ENCODE measurements at regions not wholly inside any gene's neighbourhood (a gene's known extent, or its start where the extent isn't known, plus 50 kb on each side); places are given as distances from the start of the nearest gene placed in this dataset.
"Not testable (repeated sequence)": the region's sequence is repeated elsewhere in the genome, so short reads cannot be mapped to it uniquely, and the experiment has no call there.

DNA sequence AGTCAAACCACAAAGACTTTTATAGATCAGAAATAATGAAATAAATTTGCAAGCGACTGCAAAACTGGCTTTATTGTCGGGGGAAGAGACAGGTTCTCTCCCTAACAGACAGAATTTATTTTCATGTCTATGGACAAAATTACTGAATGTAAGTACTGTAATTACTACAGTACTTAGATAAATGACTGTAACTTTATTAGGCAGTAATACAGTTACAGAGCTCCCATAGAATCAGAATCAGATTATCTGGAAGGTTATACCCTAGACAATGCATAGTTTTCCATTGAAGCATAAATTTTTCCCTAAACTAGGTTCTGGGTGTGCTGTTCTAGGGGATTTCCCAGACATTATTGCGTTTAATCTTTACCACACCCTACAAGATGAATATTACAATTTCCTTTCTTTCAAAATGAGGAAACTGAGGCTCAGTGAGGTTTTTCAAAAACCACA lies 114.2 kb downstream of the C12orf75 start:
- peak overlapping the region; percentile 80 for H3K27ac ChIP-seq (ENCODE audit: low read depth, low read length)
- WGBS (ENCODE audit: extremely low coverage, insufficient coverage, insufficient read length): no CpG with 5 or more reads among the region's 3 CpGs

DNA sequence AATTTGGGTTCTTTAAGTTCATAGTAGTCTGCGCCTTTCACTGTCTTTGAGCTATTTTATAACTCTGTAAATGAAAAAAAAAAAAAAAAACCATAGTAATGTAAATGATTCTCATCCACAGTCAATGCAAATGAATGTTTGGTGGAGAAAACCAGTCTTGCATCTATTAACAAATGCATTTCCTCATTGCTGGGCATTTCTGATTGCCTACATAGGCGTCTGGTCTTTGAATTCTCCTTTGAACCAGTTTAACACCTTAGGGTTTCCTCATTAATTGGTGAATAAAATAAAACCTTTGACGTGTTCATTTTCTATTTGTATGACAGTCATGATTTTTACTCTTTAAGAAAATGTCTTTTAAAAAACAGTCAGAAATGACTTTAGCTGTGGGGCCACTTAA lies 114.8 kb downstream of the C12orf75 start:
- no peak overlapping the region for H2AK5ac ChIP-seq (ENCODE audit: low read length)
- H3K79me2 ChIP-seq (ENCODE audit: control insufficient read depth, insufficient read depth, low read length, poor library complexity): peaks cover 2% of the 10 kb centered on the region
- H3K14ac ChIP-seq (ENCODE audit: low read length): no peak overlapping the region
- no peak overlapping the region for H2AFZ ChIP-seq (ENCODE audit: insufficient read depth, low read length, poor library complexity)
- no CpG with 5 or more reads among the region's 3 CpGs for WGBS (ENCODE audit: extremely low coverage, insufficient coverage, insufficient read length)
- no peaks in the 10 kb centered on the region for H3K27me3 ChIP-seq (ENCODE audit: insufficient read depth, low read length)
- H2BK12ac ChIP-seq (ENCODE audit: low read length): no peak overlapping the region
- no peak overlapping the region for H2BK120ac ChIP-seq (ENCODE audit: insufficient read depth, low read length, poor library complexity)
- H2BK5ac ChIP-seq (ENCODE audit: low read depth, low read length, poor library complexity): no peak overlapping the region
- no peak overlapping the region for H3K23ac ChIP-seq (ENCODE audit: low read length)
- peaks cover 11% of the 10 kb centered on the region in 2 experiments for H3K4me1 ChIP-seq (ENCODE audit: control insufficient read depth in 1 of 2, insufficient read depth in 2 of 2, low read length in 2 of 2)
- no peak overlapping the region for H4K12ac ChIP-seq (ENCODE audit: low read depth, low read length)
- H3K18ac ChIP-seq (ENCODE audit: low read length): no peak overlapping the region
- H3K4ac ChIP-seq (ENCODE audit: low read depth, low read length): no peak overlapping the region
- H3K9me3 ChIP-seq (ENCODE audit: insufficient read depth, low read depth, low read length): no peaks in the 10 kb centered on the region
- H3K36me3 ChIP-seq (ENCODE audit: control insufficient read depth in 1 of 2, insufficient read depth in 2 of 2, low read length in 2 of 2): no peaks in the 10 kb centered on the region
- peak overlapping the region; percentile 80 for H3K27ac ChIP-seq (ENCODE audit: low read depth, low read length)
- no peak overlapping the region for H3K4me3 ChIP-seq (ENCODE audit: low read depth, low read length)
- H3K4me2 ChIP-seq (ENCODE audit: low read length): peak overlapping the region; percentile 42
- H3K9ac ChIP-seq (ENCODE audit: low read length): no peak overlapping the region
- H4K91ac ChIP-seq (ENCODE audit: low read depth, low read length): no peak overlapping the region
- H4K8ac ChIP-seq (ENCODE audit: low read depth, low read length): no peak overlapping the region
- DNase-seq: no peak
- peaks cover 14% of the 10 kb centered on the region for H3K79me1 ChIP-seq (ENCODE audit: low read length)

More for the DNA sequence above, 114.2 kb downstream of the C12orf75 start:
- Histone ChIP-seq H2BK5ac (ENCODE audit: low read depth, low read length, poor library complexity) (no peak overlapping the region), H3K79me2 (ENCODE audit: control insufficient read depth, insufficient read depth, low read length, poor library complexity) (peaks cover 2% of the 10 kb centered on the region), H3K9ac (ENCODE audit: low read length) (no peak overlapping the region), H2BK120ac (ENCODE audit: insufficient read depth, low read length, poor library complexity) (no peak overlapping the region), H3K36me3 (ENCODE audit: control insufficient read depth in 1 of 2, insufficient read depth in 2 of 2, low read length in 2 of 2) (no peaks in the 10 kb centered on the region), H3K23ac (ENCODE audit: low read length) (no peak overlapping the region), H3K79me1 (ENCODE audit: low read length) (peaks cover 14% of the 10 kb centered on the region), H4K8ac (ENCODE audit: low read depth, low read length) (no peak overlapping the region), H3K4me2 (ENCODE audit: low read length) (no peak overlapping the region), H2AK5ac (ENCODE audit: low read length) (no peak overlapping the region), H3K4ac (ENCODE audit: low read depth, low read length) (no peak overlapping the region), H3K27me3 (ENCODE audit: insufficient read depth, low read length) (no peaks in the 10 kb centered on the region), H3K4me3 (ENCODE audit: low read depth, low read length) (no peak overlapping the region), H3K9me3 (ENCODE audit: insufficient read depth, low read depth, low read length) (no peaks in the 10 kb centered on the region), H4K12ac (ENCODE audit: low read depth, low read length) (no peak overlapping the region), H4K91ac (ENCODE audit: low read depth, low read length) (no peak overlapping the region), H2BK12ac (ENCODE audit: low read length) (no peak overlapping the region), H3K18ac (ENCODE audit: low read length) (no peak overlapping the region), H3K4me1 (ENCODE audit: control insufficient read depth in 1 of 2, insufficient read depth in 2 of 2, low read length in 2 of 2) (peaks cover 11% of the 10 kb centered on the region in 2 experiments), H3K14ac (ENCODE audit: low read length) (no peak overlapping the region), H2AFZ (ENCODE audit: insufficient read depth, low read length, poor library complexity) (no peak overlapping the region)
- peak in 1 of 2 donors; percentile 14 for DNase-seq

- Histone ChIP-seq H3K79me1 (ENCODE audit: low read length) (peaks cover 14% of the 10 kb centered on the region), H3K23ac (ENCODE audit: low read length) (no peak overlapping the region), H2BK5ac (ENCODE audit: low read depth, low read length, poor library complexity) (no peak overlapping the region), H3K9ac (ENCODE audit: low read length) (no peak overlapping the region), H2AFZ (ENCODE audit: insufficient read depth, low read length, poor library complexity) (no peak overlapping the region), H3K36me3 (ENCODE audit: control insufficient read depth in 1 of 2, insufficient read depth in 2 of 2, low read length in 2 of 2) (no peaks in the 10 kb centered on the region), H3K4me1 (ENCODE audit: control insufficient read depth in 1 of 2, insufficient read depth in 2 of 2, low read length in 2 of 2) (peaks cover 11% of the 10 kb centered on the region in 2 experiments), H3K4ac (ENCODE audit: low read depth, low read length) (no peak overlapping the region), H4K91ac (ENCODE audit: low read depth, low read length) (no peak overlapping the region), H3K27me3 (ENCODE audit: insufficient read depth, low read length) (no peaks in the 10 kb centered on the region), H3K4me3 (ENCODE audit: low read depth, low read length) (no peak overlapping the region), H3K9me3 (ENCODE audit: insufficient read depth, low read depth, low read length) (no peaks in the 10 kb centered on the region), H2AK5ac (ENCODE audit: low read length) (no peak overlapping the region), H4K8ac (ENCODE audit: low read depth, low read length) (no peak overlapping the region), H2BK120ac (ENCODE audit: insufficient read depth, low read length, poor library complexity) (no peak overlapping the region), H3K79me2 (ENCODE audit: control insufficient read depth, insufficient read depth, low read length, poor library complexity) (peaks cover 2% of the 10 kb centered on the region), H4K12ac (ENCODE audit: low read depth, low read length) (no peak overlapping the region), H2BK12ac (ENCODE audit: low read length) (no peak overlapping the region), H3K14ac (ENCODE audit: low read length) (no peak overlapping the region), H3K18ac (ENCODE audit: low read length) (no peak overlapping the region), H3K27ac (ENCODE audit: low read depth, low read length) (peak overlapping the region; percentile 80), H3K4me2 (ENCODE audit: low read length) (peak overlapping the region; percentile 42)
- DNase-seq: peak in 1 of 2 donors; percentile 14
- no CpG with 5 or more reads among the region's 1 CpG for WGBS (ENCODE audit: extremely low coverage, insufficient coverage, insufficient read length)
Measured at GRCh38 chr12:105445649-105446048, 115.2 kb downstream of the C12orf75 start.

GRCh38 chr12:105446460-105446859 lies 116.0 kb downstream of the C12orf75 start:
- Histone ChIP-seq H3K4ac (ENCODE audit: low read depth, low read length) (peak overlapping the region; percentile 72), H3K79me1 (ENCODE audit: low read length) (peaks cover 14% of the 10 kb centered on the region), H3K18ac (ENCODE audit: low read length) (peak overlapping the region; percentile 3), H3K4me1 (ENCODE audit: control insufficient read depth in 1 of 2, insufficient read depth in 2 of 2, low read length in 2 of 2) (peaks cover 11% of the 10 kb centered on the region in 2 experiments), H2BK120ac (ENCODE audit: insufficient read depth, low read length, poor library complexity) (peak overlapping the region; percentile 99), H4K8ac (ENCODE audit: low read depth, low read length) (peak overlapping the region; percentile 80), H2BK5ac (ENCODE audit: low read depth, low read length, poor library complexity) (peak overlapping the region; percentile 94), H3K14ac (ENCODE audit: low read length) (peak overlapping the region; percentile 50), H3K27ac (ENCODE audit: low read depth, low read length) (peak overlapping the region; percentile 80), H4K91ac (ENCODE audit: low read depth, low read length) (peak overlapping the region; percentile 80), H2AK5ac (ENCODE audit: low read length) (peak overlapping the region; percentile 31), H2BK12ac (ENCODE audit: low read length) (peak overlapping the region; percentile 97)
- no CpG with 5 or more reads among the region's 2 CpGs for WGBS (ENCODE audit: extremely low coverage, insufficient coverage, insufficient read length)
- DNase-seq; H3K79me2 ChIP-seq (ENCODE audit: control insufficient read depth, insufficient read depth, low read length, poor library complexity); H3K36me3 ChIP-seq (ENCODE audit: control insufficient read depth in 1 of 2, insufficient read depth in 2 of 2, low read length in 2 of 2); H3K23ac ChIP-seq (ENCODE audit: low read length); H3K4me2 ChIP-seq (ENCODE audit: low read length); H3K4me3 ChIP-seq (ENCODE audit: low read depth, low read length); H2AFZ ChIP-seq (ENCODE audit: insufficient read depth, low read length, poor library complexity); H3K9me3 ChIP-seq (ENCODE audit: insufficient read depth, low read depth, low read length); H4K12ac ChIP-seq (ENCODE audit: low read depth, low read length); H3K9ac ChIP-seq (ENCODE audit: low read length); H3K27me3 ChIP-seq (ENCODE audit: insufficient read depth, low read length): not testable (repeated sequence)
